ENCODE measurements at regions not wholly inside any gene's neighbourhood (a gene's known extent, or its start where the extent isn't known, plus 50 kb on each side); places are given as distances from the start of the nearest gene placed in this dataset.
"Not testable (repeated sequence)": the region's sequence is repeated elsewhere in the genome, so short reads cannot be mapped to it uniquely, and the experiment has no call there.

- Histone ChIP-seq H3K36me3 (ENCODE audit: control insufficient read depth, insufficient read depth, low read length) (no peaks in the 10 kb centered on the region), H3K27me3 (ENCODE audit: control insufficient read depth, insufficient read depth, low read length) (no peaks in the 10 kb centered on the region), H3K27ac (ENCODE audit: low read length) (no peak overlapping the region), H3K4me3 (ENCODE audit: low read length) (no peak overlapping the region), H3K4me1 (ENCODE audit: control insufficient read depth, insufficient read depth, low read length) (no peaks in the 10 kb centered on the region), H3K9me3 (replicated peaks; ENCODE audit: control insufficient read depth, low read depth, low read length) (no peaks in the 10 kb centered on the region)
- DNase-seq = no peak
- WGBS (ENCODE audit: insufficient coverage) = 33% methylated on average over 1 of the region's 7 CpGs
Measured at GRCh38 chr14:59130462-59130861, 58.0 kb upstream of the DAAM1 start.

- Histone ChIP-seq H3K36me3 (ENCODE audit: control insufficient read depth, insufficient read depth, low read length) (no peaks in the 10 kb centered on the region), H3K27me3 (ENCODE audit: control insufficient read depth, insufficient read depth, low read length) (no peaks in the 10 kb centered on the region), H3K9me3 (replicated peaks; ENCODE audit: control insufficient read depth, low read depth, low read length) (no peaks in the 10 kb centered on the region), H3K4me1 (ENCODE audit: control insufficient read depth, insufficient read depth, low read length) (no peaks in the 10 kb centered on the region), H3K4me3 (ENCODE audit: low read length) (no peak overlapping the region), H3K27ac (ENCODE audit: low read length) (no peak overlapping the region)
- WGBS (ENCODE audit: insufficient coverage) = no CpG with 5 or more reads among the region's 5 CpGs
- no peak for DNase-seq
Measured at GRCh38 chr14:59131938-59132795, 56.3 kb upstream of the DAAM1 start.

GRCh38 chr14:59132796-59133494 is 55.5 kb upstream of the DAAM1 start:
- no peak overlapping the region for H3K27ac ChIP-seq (ENCODE audit: low read length)
- WGBS (ENCODE audit: insufficient coverage) = no CpG with 5 or more reads among the region's 3 CpGs
- H3K9me3 ChIP-seq (replicated peaks; ENCODE audit: control insufficient read depth, low read depth, low read length) = no peaks in the 10 kb centered on the region
- H3K4me1 ChIP-seq (ENCODE audit: control insufficient read depth, insufficient read depth, low read length) = no peaks in the 10 kb centered on the region
- no peaks in the 10 kb centered on the region for H3K36me3 ChIP-seq (ENCODE audit: control insufficient read depth, insufficient read depth, low read length)
- no peak overlapping the region for H3K4me3 ChIP-seq (ENCODE audit: low read length)
- peak; percentile 91 for DNase-seq
- no peaks in the 10 kb centered on the region for H3K27me3 ChIP-seq (ENCODE audit: control insufficient read depth, insufficient read depth, low read length)

- H3K4me3 ChIP-seq (ENCODE audit: low read length) = no peak overlapping the region
- 63% methylated on average over 4 of the region's 4 CpGs for WGBS (ENCODE audit: insufficient coverage)
- H3K4me1 ChIP-seq (ENCODE audit: control insufficient read depth, insufficient read depth, low read length) = no peaks in the 10 kb centered on the region
- no peak for DNase-seq
- no peaks in the 10 kb centered on the region for H3K9me3 ChIP-seq (replicated peaks; ENCODE audit: control insufficient read depth, low read depth, low read length)
- H3K27me3 ChIP-seq (ENCODE audit: control insufficient read depth, insufficient read depth, low read length) = no peaks in the 10 kb centered on the region
- H3K36me3 ChIP-seq (ENCODE audit: control insufficient read depth, insufficient read depth, low read length) = no peaks in the 10 kb centered on the region
- H3K27ac ChIP-seq (ENCODE audit: low read length) = no peak overlapping the region
Measured at GRCh38 chr14:59133709-59134108, 54.8 kb upstream of the DAAM1 start.

GRCh38 chr14:59134307-59134706 is 54.2 kb upstream of the DAAM1 start:
- H3K4me3 ChIP-seq (ENCODE audit: low read length) = no peak overlapping the region
- no peaks in the 10 kb centered on the region for H3K4me1 ChIP-seq (ENCODE audit: control insufficient read depth, insufficient read depth, low read length)
- WGBS (ENCODE audit: insufficient coverage) = 87% methylated on average over 3 of the region's 3 CpGs
- no peaks in the 10 kb centered on the region for H3K9me3 ChIP-seq (replicated peaks; ENCODE audit: control insufficient read depth, low read depth, low read length)
- H3K27ac ChIP-seq (ENCODE audit: low read length) = no peak overlapping the region
- no peak for DNase-seq
- H3K27me3 ChIP-seq (ENCODE audit: control insufficient read depth, insufficient read depth, low read length) = no peaks in the 10 kb centered on the region
- no peaks in the 10 kb centered on the region for H3K36me3 ChIP-seq (ENCODE audit: control insufficient read depth, insufficient read depth, low read length)

- H3K27me3 ChIP-seq (ENCODE audit: control insufficient read depth, insufficient read depth, low read length) = no peaks in the 10 kb centered on the region
- no peak for DNase-seq
- WGBS (ENCODE audit: insufficient coverage) = 100% methylated on average over 3 of the region's 3 CpGs
- H3K36me3 ChIP-seq (ENCODE audit: control insufficient read depth, insufficient read depth, low read length) = no peaks in the 10 kb centered on the region
- no peaks in the 10 kb centered on the region for H3K9me3 ChIP-seq (replicated peaks; ENCODE audit: control insufficient read depth, low read depth, low read length)
- no peak overlapping the region for H3K27ac ChIP-seq (ENCODE audit: low read length)
- no peaks in the 10 kb centered on the region for H3K4me1 ChIP-seq (ENCODE audit: control insufficient read depth, insufficient read depth, low read length)
- no peak overlapping the region for H3K4me3 ChIP-seq (ENCODE audit: low read length)
Measured at GRCh38 chr14:59137256-59137655, 51.2 kb upstream of the DAAM1 start.

- not testable (repeated sequence) for H3K4me3 ChIP-seq (ENCODE audit: low read length); H3K4me1 ChIP-seq (ENCODE audit: control insufficient read depth, insufficient read depth, low read length); H3K36me3 ChIP-seq (ENCODE audit: control insufficient read depth, insufficient read depth, low read length); H3K27me3 ChIP-seq (ENCODE audit: control insufficient read depth, insufficient read depth, low read length); H3K27ac ChIP-seq (ENCODE audit: low read length); DNase-seq; H3K9me3 ChIP-seq (replicated peaks; ENCODE audit: control insufficient read depth, low read depth, low read length)
- WGBS (ENCODE audit: insufficient coverage) = no CpG with 5 or more reads among the region's 5 CpGs
Measured at GRCh38 chr14:59138576-59138975, 49.9 kb upstream of the DAAM1 start.

Measured in muscle of leg (tissue), 3 donors.